NCI-H82 (cell line): ENCODE measurements at regions not wholly inside any gene's neighbourhood (a gene's known extent, or its start where the extent isn't known, plus 50 kb on each side); places are given as distances from the start of the nearest gene placed in this dataset.
"Not testable (repeated sequence)": the region's sequence is repeated elsewhere in the genome, so short reads cannot be mapped to it uniquely, and the experiment has no call there.

Experiments
- DNase-seq: peaks from one replicate; lab custom pipeline; 2025; lab: John Stamatoyannopoulos, UW

DNA sequence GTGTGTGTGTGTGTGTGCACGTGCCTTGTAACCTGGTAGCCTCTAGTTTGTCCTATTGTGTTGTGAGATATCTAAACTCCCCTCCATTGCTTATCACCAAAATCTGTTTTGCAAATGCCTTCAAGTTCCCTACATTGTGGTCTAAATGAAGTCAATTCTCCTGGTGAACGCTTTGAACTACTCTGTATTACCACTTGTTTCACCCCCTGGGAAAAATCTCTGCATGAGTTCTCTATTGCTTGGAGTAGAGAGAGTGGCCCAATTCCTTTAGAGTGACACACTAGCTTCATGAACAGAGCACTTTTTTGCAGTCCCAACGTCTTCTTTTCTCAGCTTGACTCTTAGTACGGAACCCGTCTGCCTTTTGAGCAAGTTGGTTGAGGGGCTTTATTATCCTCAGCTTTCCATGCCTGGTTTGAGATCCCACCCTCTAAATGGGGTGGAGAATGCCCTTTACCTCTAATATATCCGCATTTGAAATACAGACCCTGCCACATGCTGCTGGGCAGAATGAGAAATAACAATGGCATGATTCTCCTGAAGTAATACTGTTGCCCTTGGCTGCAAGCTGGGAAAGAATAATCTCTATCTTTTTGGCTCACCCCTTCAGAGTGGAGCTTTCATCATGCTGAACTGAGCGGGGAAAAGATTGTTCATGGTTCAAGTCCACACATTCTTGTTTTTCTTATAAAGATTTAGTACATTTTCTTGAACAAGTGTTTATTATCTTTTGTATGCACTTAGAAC, 2545.3 kb downstream of the PCDH9 start:
- no peak for DNase-seq

DNA sequence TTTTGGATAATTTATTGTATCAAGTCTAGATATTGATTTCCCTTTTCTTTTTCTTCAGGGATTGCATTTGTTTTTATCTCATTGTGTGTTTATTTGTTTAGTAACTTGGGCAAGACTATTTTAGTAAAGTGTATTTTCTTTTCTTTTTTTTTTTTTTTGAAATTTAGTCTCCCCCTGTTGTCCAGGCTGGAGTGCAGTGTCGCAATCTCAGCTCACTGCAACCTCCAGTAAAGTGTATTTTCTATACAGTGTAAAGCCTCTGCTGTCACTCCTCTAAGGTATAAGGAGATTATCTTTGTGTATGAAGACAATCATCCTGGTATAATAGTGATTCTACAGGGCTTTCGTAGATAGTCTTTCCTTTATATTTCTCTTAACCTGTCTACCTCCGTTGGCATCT, 2546.0 kb downstream of the PCDH9 start:
- DNase-seq, result no peak

DNA sequence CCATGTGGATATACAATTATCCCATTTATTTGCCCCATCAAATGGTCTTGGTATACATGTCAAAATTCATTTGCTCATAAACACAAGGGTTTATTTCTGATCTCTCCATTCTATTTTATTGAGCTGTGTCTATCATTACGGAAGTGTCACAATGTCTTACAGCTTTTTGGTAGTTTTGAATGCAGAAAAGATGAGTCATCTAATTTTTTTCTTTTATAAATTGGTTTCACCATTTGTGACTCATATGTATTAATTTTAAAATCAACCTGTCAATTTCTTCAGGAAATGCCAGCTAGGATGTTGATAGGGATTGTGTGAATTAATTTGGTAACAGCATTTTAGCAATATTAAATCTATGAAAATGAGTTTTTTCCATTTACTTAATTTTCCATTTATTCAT, 2549.4 kb downstream of the PCDH9 start:
- no peak for DNase-seq

DNA sequence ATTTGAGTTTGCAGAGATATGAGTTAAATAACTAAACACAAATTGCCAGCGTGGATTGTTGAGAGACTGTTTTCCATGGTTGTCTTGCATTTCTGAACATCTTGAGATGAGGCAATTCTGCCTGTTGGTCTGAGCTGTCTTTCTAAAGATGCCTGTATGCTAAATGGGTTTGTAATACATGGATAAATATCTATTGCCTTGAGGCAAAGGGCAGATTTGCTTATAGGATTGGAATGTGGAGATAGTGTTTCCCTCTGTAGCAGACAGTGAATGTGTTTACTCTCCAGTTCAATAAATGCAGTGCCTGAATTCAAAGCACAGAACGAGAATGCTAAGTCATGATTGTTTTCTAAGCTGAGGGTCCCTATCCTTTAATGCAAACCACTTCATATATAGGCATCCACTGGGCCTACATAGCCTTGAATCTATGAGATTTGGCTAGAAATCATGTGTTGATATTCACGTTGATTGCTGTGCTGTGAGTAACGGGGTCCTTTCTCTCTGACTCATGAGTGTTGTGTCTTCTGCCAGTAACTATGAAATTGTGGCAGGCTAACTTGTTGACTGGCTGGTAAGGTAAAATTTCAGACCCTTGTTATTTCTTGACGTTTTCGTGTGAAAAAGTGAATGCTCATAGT, 2554.8 kb downstream of the PCDH9 start:
- no peak for DNase-seq

DNA sequence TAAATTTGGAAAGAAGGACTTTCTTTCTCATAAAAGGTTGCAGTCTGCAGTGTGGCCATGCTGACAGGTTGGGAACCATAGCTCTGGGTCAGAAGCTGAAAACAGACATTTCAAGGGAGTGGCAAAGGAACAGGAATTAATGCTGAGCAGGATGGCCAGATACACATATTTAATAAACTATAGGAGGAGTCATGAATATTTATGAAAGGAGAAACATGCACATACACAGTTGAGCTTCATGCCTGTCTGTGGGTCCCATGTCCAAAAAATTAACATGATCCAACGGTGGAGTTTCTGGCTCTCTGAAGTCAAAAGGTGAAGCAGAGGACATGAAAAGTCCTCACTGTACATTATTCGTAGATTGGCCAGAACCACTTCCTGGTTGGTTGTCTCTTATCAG, 2556.0 kb downstream of the PCDH9 start:
- no peak for DNase-seq

DNA sequence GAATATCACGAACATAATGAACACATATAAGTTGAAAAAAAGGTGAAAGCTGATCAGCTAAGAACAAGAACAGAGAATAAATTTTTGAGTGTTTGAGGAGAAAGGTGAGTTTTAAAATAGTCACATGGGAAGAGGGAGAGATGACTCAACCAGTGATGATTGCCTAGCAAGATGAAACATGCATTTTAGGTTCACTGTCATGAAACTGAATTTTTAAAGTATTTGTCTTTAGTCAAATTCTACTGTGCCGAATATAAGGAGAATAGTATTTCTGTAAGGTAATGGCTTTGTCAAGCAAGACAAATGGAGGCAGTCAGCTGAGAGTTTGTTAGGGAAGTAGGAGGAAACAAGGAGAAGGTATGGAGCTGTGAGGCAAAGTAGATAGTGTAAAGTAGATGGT, 2557.4 kb downstream of the PCDH9 start:
- no peak for DNase-seq

DNA sequence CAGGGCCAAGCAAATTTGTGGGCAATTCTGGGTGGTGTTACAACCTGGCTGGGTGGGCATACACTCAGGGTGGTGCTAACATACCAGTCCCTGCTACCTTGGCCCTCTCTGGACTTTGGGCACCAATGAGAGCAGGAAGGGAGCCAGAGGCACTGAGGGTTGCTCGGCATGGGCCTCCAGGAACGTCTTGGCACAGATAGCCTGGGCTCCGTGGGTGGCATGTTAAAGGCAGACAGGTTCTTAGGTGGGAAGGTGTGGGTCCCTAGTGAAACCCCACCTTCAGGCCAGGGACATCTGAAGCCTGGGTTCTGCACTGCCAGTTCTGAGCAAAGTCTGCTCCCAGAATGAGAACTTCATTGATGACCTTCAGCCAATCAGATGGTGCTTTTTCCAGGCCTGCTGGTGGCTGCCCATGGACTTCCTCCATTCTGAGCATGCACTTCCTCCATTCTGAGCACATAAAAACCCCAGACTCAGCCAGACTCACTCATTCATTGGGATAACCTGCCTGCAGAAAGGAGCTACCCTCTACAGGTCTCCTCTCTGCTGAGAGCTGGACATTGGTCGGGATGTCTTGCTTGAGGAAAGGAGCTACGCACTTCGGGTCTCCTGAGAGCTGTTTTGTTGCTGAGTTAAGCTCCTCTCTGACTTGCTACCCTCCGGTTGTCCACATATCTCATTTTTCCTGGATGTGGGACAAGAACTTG, 2567.1 kb downstream of the PCDH9 start:
- DNase-seq, result no peak

DNA sequence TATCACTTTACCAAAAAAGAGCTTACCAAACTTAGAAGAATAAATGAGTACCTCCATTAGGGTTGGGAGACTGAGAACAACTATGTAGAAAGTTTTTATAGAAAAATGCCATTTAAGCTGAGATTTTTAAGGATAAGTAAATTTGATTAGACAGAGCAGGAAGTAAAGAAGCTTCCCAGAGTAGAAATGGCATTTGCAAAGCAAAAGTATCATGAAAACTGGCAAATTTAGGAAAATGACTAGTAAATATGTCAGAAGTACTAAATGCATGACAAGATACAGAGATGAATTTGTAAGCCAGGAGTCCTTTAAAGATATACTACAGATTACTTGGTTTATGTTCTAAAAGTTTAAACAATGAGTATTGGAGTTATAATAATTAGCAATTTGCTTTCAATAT, 2581.8 kb downstream of the PCDH9 start:
- DNase-seq, result no peak

DNA sequence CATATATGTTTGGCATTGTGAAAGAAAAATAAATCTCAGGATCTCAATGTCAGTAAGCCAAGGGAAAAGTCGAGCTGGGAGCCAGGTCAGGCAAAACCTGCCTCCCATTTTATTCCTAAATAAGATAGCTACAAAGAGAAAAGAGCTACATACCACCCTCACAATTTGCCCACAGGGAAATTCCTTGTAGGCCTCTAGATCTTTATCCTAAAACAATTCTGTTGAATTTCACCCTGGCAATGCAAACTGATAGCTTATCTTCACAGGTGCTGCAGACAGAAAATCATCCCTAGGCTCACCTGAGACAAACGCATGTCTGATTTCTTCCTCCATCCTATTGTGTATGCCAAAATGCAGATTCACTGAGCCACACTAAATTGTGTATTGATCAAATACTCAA, 2587.1 kb downstream of the PCDH9 start:
- DNase-seq, result no peak

DNA sequence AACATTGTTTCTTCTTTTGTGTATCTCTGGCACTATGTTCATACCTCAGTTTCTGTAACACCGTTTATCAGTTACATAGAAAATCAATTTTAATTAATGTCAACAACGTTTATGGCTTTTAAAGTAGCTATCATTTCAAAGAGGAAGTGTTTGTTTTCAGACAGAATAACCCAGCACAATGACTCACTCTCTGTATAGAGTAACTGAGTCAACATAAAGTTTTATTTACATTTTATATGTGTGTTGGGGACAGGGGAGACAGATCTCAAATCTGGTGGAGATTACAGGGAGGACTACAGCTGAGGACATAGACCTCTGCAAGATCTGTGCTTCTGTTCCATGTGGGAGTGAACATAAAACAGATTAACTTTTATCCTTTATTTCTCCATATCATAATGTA, 2590.1 kb downstream of the PCDH9 start:
- no peak for DNase-seq

DNA sequence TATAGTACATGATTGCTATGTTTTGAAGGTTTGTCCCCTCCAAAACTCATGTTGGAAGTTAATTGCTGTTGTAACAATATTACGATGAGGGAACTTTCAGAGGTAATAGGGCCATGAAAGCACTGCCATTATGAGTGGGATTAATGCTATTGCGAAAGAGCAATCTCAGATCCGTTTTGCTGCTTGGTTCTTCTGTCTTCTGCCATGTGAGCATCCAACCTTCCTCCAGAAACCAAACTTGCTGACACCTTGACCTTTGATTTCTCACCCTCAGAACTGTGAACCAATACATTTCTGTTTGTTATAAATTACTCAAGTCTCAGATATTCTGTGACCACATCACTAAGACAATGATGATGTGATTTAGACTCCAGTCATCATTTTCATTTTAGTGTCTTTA, 2590.9 kb downstream of the PCDH9 start:
- DNase-seq, result no peak

DNA sequence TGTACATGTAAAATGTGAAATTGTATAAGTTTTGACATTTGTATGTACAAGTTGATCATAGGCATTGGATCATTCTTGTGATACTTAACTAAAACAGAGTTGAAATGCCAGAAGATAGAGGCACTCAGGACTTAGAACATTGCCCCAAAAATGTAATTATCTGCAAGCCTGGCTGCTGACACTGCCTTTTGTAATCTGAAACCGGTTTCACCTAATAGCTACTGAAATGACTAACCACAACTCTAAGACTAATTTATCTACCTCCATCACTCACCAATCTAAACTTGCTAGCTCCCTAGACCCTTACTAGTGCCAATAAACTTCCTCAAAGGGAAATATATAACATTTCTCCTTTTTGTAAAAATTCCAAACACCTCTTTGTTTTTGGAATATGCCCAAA, 2596.2 kb downstream of the PCDH9 start:
- no peak for DNase-seq

DNA sequence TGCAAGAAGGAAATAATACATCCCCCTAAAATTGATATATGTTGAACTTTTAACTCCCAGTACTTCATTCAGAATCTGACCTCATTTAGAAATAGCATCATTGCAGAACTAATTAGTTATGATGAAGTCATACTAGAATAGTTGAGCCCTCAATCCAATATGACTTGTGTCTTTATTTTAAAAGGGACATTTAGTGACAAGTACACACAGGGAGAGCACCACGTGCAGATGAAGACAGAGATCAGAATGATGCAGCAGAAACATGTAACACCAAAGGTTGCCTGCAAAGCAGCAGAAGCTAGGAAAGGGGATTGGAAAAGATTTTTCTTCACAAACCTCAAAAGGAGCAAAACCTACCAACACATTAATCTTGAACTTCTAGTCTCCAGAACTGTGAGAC, 2602.5 kb downstream of the PCDH9 start:
- no peak for DNase-seq

DNA sequence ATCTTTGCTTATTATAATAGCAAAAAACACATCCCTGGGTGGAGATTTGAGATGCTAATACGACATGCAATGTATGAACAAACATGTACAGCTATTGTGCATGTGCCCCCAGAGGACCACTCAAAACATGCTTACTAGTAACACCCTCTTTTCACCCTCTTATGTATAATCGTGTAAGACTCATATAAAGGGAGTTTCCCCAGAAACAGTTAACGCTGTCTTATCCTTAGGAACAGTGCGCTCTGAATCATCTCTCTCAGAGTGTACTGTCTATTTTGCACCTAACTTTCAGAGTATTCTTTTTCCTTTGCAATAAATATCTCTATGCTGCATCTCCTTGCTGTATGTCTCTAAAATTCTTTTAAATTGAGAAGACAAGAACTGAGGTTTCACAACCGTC, 2604.0 kb downstream of the PCDH9 start:
- DNase-seq, result no peak

DNA sequence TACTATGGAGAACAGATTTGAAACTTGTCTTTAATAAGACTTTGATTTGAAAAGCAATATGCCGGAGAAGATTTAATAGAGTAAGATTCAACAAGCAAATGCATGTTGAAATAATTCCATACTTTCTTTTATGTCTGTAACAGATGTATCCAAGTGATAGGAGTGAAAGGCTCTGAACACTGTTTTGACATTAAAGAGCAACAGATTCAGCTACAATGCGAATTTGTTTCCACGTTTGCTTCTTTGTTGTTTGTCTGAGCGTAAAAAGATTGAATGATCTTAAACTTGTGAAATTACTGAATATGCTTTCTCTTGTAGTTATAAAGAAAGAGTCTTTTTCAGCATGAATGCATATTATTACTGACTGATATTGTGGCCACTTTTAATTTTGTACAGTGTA, 2612.9 kb downstream of the PCDH9 start:
- DNase-seq, result no peak

DNA sequence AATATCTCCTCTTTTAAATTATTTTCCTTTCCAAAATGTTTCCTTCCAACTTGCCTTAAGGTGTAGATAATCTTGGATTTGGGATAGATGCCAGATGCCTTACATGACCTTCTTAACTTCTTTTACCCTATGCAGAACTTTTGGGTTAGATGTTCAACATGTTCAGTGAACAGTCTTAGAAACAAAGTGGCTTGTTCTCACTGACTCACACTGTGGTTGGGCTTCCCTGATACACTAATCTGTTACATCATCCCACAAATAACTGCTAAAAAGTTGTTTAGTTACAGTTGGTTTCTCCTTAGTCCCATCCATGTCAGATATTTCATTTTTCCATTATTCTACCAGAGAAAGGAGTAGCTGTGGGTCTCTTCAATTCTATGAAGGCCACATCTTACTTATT, 2638.2 kb downstream of the PCDH9 start:
- peak; percentile 6 for DNase-seq

DNA sequence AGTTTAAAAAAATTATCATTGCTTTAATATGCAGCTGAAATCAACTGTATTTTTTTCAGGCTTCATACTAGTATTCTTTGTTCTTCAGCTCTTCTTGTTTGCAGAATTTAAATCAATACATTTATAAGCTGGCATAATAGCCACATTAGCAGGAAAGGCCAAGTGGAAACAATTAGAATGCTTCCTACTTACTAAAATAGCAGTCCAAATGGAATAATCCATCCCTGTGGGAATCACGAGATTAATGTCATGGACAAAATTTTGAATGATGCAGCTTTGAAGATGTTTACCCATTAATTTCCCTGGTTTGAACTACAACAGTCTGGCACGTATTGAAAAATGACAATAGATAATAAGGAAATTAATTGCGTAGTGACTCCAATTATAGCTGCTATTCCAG, 2650.8 kb downstream of the PCDH9 start:
- DNase-seq, result no peak

DNA sequence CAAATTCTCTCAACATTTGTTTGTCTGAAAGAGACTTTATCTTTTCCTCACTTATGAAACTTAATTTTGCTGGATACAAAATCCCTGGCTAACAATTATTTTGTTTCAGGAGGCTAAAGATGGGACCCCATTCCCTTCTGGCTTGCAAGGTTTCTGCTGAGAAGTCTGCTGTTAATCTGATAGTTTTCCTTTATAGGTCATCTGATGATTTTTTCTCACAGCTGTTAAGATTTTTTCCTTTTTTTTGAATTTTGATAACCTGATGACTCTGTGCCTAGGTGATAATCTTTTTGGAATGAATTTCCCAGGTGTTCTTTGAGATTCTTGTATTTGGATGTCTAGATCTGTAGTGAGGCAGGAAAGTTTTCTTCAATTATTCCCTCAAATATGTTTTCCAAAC, 2661.4 kb downstream of the PCDH9 start:
- DNase-seq, result no peak

DNA sequence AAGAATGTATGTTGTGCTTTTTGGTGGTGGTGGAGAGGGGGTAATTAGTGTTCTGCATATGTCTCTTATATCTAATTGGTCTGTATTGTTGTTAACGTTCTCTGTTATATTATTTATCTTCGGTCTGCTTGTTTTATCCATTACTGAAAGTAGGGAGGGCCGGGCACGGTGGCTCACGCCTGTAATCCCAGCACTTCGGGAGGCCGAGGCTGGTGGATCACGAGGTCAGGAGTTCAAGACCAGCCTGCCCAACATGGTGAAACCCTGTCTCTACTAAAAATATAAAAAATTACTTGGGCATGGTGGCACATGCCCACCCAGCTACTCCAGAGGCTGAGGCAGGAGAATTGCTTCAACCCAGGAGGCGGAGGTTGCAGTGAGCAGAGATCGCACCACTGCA, 2672.1 kb downstream of the PCDH9 start:
- not testable (repeated sequence) for DNase-seq

DNA sequence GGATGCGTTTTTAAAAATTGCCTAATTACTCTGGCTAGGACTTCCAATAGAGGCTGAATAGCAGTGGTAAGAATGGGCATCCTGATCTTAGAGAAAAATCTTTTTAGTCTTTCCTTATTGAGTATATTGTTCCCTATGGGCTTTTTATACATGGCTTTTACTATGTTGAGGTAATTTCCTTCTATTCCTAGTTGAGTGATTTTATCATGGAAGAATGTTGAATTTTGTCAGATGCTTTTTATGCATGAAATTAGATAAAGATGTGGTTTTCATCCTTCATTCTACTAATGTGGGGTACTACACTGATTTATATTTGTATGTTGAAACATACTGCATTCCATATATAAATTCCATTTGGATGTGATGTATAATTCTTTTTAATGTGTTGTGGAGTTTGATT, 2673.8 kb downstream of the PCDH9 start:
- no peak for DNase-seq

DNA sequence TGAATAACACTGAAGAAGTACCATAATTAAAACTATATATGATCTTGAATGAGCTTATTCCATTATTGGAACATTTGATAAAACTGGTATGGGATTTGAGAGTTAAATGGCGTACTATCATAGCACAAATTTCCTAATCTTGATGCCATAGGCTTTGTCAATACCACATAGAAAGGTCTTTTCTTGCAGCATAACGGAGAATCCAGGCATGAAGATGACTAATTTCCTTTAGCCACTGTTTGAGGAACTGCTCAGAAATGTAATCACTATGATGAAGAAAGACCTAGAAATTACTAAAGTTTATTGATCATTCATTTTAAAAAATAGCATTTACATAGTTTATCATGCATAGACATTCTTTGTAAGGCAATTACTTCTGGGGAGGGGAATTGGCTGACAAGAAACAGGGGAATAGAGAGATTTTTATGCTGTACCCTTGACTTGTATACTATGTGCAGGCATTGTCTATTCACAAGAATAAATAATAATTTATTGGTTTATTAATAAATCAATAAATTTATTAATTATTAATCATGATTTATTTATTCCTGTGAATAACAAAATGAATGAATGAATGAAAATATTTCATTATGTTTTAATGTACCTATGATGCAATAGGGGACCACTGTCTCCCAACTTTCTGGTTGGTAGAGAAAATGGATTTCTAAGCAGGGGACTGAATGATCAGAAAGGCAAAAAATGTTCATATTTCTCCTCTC, 2676.6 kb downstream of the PCDH9 start:
- DNase-seq, result no peak

DNA sequence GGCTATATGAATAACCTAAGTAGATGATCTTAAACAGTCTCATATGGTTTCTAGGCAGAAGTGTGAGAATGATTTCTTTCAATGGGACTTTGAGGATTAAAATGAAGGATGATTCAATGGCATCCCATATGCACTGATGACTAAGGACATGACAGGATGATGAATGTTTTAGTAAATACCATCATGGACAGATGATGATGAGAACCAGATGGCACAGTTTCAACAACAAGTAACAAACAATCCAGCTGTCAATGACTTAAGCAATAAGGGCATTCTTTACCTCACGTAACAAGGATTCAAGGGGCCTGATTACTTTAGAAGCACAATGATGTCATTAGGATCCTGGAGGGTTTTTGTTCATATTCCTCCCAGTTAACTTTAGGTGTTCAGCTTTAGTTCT, 2678.4 kb downstream of the PCDH9 start:
- DNase-seq, result peak; percentile 82

DNA sequence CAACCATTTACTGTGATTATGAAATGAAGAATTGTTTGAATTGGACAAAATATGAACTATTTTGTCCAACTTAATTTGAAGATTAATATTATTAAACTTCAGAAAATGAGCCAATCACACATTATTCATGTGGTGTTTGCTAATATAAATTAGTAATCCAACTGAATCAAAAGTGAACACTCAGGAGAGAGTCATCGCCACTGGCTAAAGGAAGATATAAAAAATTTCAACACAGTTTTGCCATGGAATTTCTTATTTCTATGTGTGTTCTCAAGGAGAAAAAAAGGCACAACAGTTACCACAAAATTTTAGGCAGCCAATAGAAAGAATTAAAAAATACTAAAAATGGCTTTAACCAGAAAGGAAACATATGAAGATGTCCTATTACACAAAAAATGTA, 2683.8 kb downstream of the PCDH9 start:
- no peak for DNase-seq
